ENCODE measurements at regions not wholly inside any gene's neighbourhood (a gene's known extent, or its start where the extent isn't known, plus 50 kb on each side); places are given as distances from the start of the nearest gene placed in this dataset.

GRCh38 chr10:80900661-80901060 lies 363.0 kb downstream of the SH2D4B start:
- TF ChIP-seq RAD21 (IDR thresholded peaks at IDR 0.05; ENCODE audit: low read depth) = no peak
- TF ChIP-seq TCF12 (IDR thresholded peaks at IDR 0.05; ENCODE audit: low read depth) = no peak
- no peak for TF ChIP-seq FOXM1 (IDR thresholded peaks at IDR 0.05; ENCODE audit: borderline replicate concordance, low read depth)
- TF ChIP-seq YY1 (IDR thresholded peaks at IDR 0.05; ENCODE audit: low read depth) = no peak
- no peak for TF ChIP-seq USF1 (IDR thresholded peaks at IDR 0.05)
- TF ChIP-seq ZBTB7A (IDR thresholded peaks at IDR 0.05; ENCODE audit: low read depth) = no peak
- TF ChIP-seq CREB1 (IDR thresholded peaks at IDR 0.05; ENCODE audit: low read depth) = no peak
- TF ChIP-seq TEAD4 (IDR thresholded peaks at IDR 0.05) = no peak
- no peak for TF ChIP-seq CEBPB (IDR thresholded peaks at IDR 0.05)
- TF ChIP-seq REST (IDR thresholded peaks at IDR 0.05; ENCODE audit: low read depth) = no peak
- no peak for TF ChIP-seq NFIC (IDR thresholded peaks at IDR 0.05)
- no peak for TF ChIP-seq EP300 (IDR thresholded peaks at IDR 0.05; ENCODE audit: borderline replicate concordance)
- TF ChIP-seq MAX (IDR thresholded peaks at IDR 0.05) = no peak
- TF ChIP-seq EGR1 (IDR thresholded peaks at IDR 0.05) = no peak

GRCh38 chr10:80908611-80909010 lies 370.9 kb downstream of the SH2D4B start:
- TF ChIP-seq RAD21 (IDR thresholded peaks at IDR 0.05; ENCODE audit: low read depth) (no peak), EP300 (IDR thresholded peaks at IDR 0.05; ENCODE audit: borderline replicate concordance) (no peak), REST (IDR thresholded peaks at IDR 0.05; ENCODE audit: low read depth) (no peak), CEBPB (IDR thresholded peaks at IDR 0.05) (no peak), TEAD4 (IDR thresholded peaks at IDR 0.05) (no peak), FOXM1 (IDR thresholded peaks at IDR 0.05; ENCODE audit: borderline replicate concordance, low read depth) (no peak), CREB1 (IDR thresholded peaks at IDR 0.05; ENCODE audit: low read depth) (no peak), NFIC (IDR thresholded peaks at IDR 0.05) (no peak), MAX (IDR thresholded peaks at IDR 0.05) (no peak), USF1 (IDR thresholded peaks at IDR 0.05) (no peak), ZBTB7A (IDR thresholded peaks at IDR 0.05; ENCODE audit: low read depth) (no peak), TCF12 (IDR thresholded peaks at IDR 0.05; ENCODE audit: low read depth) (no peak), TAF1 (IDR thresholded peaks at IDR 0.05; ENCODE audit: low read depth) (no peak), EGR1 (IDR thresholded peaks at IDR 0.05) (no peak), YY1 (IDR thresholded peaks at IDR 0.05; ENCODE audit: low read depth) (no peak)

GRCh38 chr10:80909254-80909653 lies 371.6 kb downstream of the SH2D4B start:
- TF ChIP-seq CEBPB (IDR thresholded peaks at IDR 0.05) (no peak), FOXM1 (IDR thresholded peaks at IDR 0.05; ENCODE audit: borderline replicate concordance, low read depth) (no peak), RAD21 (IDR thresholded peaks at IDR 0.05; ENCODE audit: low read depth) (no peak), TCF12 (IDR thresholded peaks at IDR 0.05; ENCODE audit: low read depth) (no peak), USF1 (IDR thresholded peaks at IDR 0.05) (no peak), ZBTB7A (IDR thresholded peaks at IDR 0.05; ENCODE audit: low read depth) (no peak)

GRCh38 chr10:80917636-80918035 lies 379.9 kb downstream of the SH2D4B start:
- TF ChIP-seq TCF12 (IDR thresholded peaks at IDR 0.05; ENCODE audit: low read depth) (no peak), EGR1 (IDR thresholded peaks at IDR 0.05) (no peak), NFIC (IDR thresholded peaks at IDR 0.05) (no peak), REST (IDR thresholded peaks at IDR 0.05; ENCODE audit: low read depth) (no peak), TEAD4 (IDR thresholded peaks at IDR 0.05) (no peak), RAD21 (IDR thresholded peaks at IDR 0.05; ENCODE audit: low read depth) (no peak), TAF1 (IDR thresholded peaks at IDR 0.05; ENCODE audit: low read depth) (no peak), USF1 (IDR thresholded peaks at IDR 0.05) (no peak), YY1 (IDR thresholded peaks at IDR 0.05; ENCODE audit: low read depth) (no peak), CEBPB (IDR thresholded peaks at IDR 0.05) (no peak), MAX (IDR thresholded peaks at IDR 0.05) (no peak), EP300 (IDR thresholded peaks at IDR 0.05; ENCODE audit: borderline replicate concordance) (no peak), ZBTB7A (IDR thresholded peaks at IDR 0.05; ENCODE audit: low read depth) (no peak), CREB1 (IDR thresholded peaks at IDR 0.05; ENCODE audit: low read depth) (no peak), FOXM1 (IDR thresholded peaks at IDR 0.05; ENCODE audit: borderline replicate concordance, low read depth) (no peak)

All from Ishikawa (cell line).